ENCODE measurements at regions not wholly inside any gene's neighbourhood (a gene's known extent, or its start where the extent isn't known, plus 50 kb on each side); places are given as distances from the start of the nearest gene placed in this dataset.

DNA sequence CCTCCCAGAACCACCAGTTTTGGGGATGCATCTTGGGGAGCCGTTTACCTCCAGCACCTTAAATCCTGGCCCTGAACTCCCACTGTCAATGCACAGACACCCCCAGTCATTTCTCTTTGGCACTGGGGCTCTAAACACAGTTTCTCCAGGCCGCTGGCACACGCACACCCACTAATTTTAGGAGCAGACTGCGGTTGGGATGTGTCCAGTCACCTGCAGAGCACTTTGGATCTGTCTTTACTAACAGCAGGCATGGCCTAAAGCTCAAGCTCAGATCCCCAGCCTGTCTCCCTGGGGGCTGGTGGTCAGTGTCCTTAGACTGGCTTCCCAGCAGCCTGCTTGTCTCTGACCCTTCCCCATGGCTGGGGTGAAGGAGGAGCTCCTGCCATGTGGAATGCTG lies 49.9 kb downstream of the SYNE3 start:
- Mint-ChIP-seq H3K27ac (no peak overlapping the region), H3K4me3 (no peak overlapping the region), H3K9me3 (no peaks in the 10 kb centered on the region), H3K27me3 (ENCODE audit: insufficient read depth) (no peaks in the 10 kb centered on the region), H3K4me1 (ENCODE audit: low read depth) (peaks cover 57% of the 10 kb centered on the region), H3K36me3 (ENCODE audit: low read depth) (peaks cover 48% of the 10 kb centered on the region)
- DNase-seq (ENCODE audit: low spot score): no peak
- intact Hi-C loops (cut with micrococcal nuclease): no loop called here

DNA sequence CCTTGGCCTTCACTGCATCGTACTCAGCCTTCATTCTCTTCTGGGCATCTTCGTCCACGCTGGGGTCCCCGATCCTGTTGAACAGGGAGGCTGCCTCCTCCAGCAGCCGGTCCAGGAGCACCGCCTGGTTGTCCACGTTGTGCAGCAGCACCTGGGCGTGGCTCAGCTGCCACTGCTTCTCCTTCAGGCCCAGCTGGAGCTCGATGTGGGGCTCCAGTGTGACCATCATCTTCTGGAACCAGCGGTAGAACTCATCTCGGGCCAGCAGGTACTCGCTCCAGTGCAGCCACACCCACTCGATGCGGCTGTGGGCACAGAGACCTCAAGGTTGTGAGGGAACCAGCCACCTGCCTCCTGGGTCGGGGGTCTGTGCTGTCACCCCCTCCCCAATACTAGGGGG lies 50.5 kb downstream of the SYNE3 start:
- Mint-ChIP-seq H3K27ac (no peak overlapping the region), H3K4me1 (ENCODE audit: low read depth) (peaks cover 58% of the 10 kb centered on the region)

DNA sequence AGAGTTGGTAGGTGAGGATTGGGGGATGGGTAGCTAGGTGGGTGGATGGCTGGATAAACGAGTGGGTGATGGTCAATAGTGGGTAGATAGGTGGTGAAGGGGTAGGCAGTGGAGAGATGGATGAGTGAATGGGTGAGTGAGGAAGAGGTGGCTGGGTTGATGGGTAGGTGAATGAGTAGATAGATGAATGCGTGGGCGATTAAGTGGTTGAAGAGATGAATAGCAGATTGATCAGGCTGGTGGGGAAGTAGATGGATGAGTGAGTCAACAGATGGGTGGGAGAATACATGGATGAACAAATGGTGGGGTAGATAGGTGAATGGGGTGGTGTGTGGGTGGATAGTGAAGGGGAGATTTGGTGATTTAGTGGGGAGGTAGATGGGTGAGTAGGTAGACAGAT lies 51.1 kb downstream of the SYNE3 start:
- no peaks in the 10 kb centered on the region for H3K27me3 Mint-ChIP-seq (ENCODE audit: insufficient read depth)
- peaks cover 52% of the 10 kb centered on the region for H3K36me3 Mint-ChIP-seq (ENCODE audit: low read depth)

More for the DNA sequence above, 50.5 kb downstream of the SYNE3 start:
- Mint-ChIP-seq H3K4me3 (no peak overlapping the region), H3K9me3 (no peaks in the 10 kb centered on the region), H3K36me3 (ENCODE audit: low read depth) (peaks cover 48% of the 10 kb centered on the region), H3K27me3 (ENCODE audit: insufficient read depth) (no peaks in the 10 kb centered on the region)
- intact Hi-C loops (cut with micrococcal nuclease): no loop called here
- no peak for DNase-seq (ENCODE audit: low spot score)

DNA sequence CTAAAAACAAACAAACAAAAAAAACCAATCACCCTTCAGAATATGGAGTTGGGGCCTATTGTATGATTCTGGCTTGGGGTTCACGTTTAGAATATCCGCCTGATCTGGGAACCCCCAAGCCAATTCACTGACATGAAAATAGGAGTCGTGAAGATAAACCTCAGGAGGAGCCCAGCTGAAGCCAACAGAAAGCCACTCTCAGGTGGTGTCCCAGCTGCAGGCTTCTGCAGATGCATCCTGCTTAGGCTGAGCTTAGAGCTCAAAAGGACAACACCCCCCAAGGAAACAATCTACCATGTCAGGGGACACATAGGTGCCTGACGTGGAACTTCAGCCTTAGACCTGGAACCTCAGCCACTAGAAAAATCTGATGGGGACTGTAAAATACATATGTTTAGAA lies 51.9 kb downstream of the SYNE3 start:
- Mint-ChIP-seq H3K9me3 (no peaks in the 10 kb centered on the region), H3K27me3 (ENCODE audit: insufficient read depth) (no peaks in the 10 kb centered on the region), H3K27ac (peak overlapping the region; percentile 84), H3K4me1 (ENCODE audit: low read depth) (peaks cover 51% of the 10 kb centered on the region), H3K4me3 (no peak overlapping the region), H3K36me3 (ENCODE audit: low read depth) (peaks cover 49% of the 10 kb centered on the region)
- intact Hi-C loops (cut with micrococcal nuclease): no loop called here
- DNase-seq (ENCODE audit: low spot score): no peak

More for the DNA sequence above, 51.1 kb downstream of the SYNE3 start:
- Mint-ChIP-seq H3K9me3 (no peaks in the 10 kb centered on the region), H3K4me1 (ENCODE audit: low read depth) (peaks cover 58% of the 10 kb centered on the region), H3K27ac (peak overlapping the region; percentile 84), H3K4me3 (no peak overlapping the region)
- intact Hi-C loops (cut with micrococcal nuclease): no loop called here
- no peak for DNase-seq (ENCODE audit: low spot score)

DNA sequence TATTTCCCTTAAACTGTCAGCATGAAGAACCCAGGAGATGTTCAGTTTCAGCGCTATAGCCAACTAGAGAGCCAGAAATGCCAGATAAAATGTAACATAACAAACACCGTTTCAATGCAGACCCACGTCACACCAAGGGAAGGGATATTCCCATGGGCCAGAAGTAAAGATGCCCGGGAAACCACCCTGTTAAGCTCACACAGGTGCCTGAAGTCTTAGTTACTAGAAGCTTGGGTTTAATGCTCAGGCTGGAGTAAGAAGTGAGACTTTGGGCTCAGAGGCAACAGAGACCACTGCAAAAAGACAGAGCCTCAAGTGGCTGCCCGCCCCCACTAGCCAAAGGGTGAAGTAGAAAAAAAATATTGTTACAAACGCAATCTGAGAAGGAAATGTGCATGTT lies 52.3 kb downstream of the SYNE3 start:
- intact Hi-C loops (cut with micrococcal nuclease): no loop called here
- H3K9me3 Mint-ChIP-seq: no peaks in the 10 kb centered on the region
- no peaks in the 10 kb centered on the region for H3K27me3 Mint-ChIP-seq (ENCODE audit: insufficient read depth)
- peak overlapping the region; percentile 64 for H3K27ac Mint-ChIP-seq
- H3K4me3 Mint-ChIP-seq: no peak overlapping the region
- H3K4me1 Mint-ChIP-seq (ENCODE audit: low read depth): peaks cover 51% of the 10 kb centered on the region
- no peak for DNase-seq (ENCODE audit: low spot score)
- peaks cover 51% of the 10 kb centered on the region for H3K36me3 Mint-ChIP-seq (ENCODE audit: low read depth)

DNA sequence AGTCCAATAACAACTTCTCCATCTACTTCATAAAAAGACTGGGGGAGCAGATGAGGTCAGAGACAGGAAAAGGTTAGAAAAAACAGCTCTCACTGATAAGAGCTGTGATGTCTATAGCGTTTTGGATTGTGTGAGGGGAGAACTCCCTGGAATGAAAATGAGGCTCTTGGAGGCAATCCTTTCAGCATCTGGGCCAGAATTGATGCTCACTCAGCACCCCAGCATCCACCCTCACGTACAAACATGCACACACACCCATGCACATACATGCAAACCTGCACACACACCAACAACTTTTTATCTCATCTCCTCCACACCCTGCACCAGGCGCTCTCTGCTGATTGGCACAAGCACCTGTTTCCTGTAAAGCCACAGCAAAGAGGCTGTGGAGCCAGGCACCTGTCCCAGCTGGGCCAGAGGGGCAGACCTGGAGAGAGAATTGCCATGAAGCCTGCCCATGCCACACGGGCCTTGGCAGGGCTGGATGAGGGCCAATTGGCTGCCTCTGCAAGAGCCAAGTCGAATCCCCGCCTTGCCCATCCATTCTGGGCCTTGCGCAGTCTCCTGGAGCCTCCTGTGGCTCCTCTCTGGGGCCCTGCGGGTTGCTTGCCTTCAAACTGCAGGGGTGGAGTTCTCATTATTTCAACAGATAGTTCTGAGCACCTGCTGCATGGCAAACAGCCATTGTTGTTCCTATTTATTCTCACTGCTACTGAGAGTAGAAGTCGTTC lies 53.1 kb downstream of the SYNE3 start:
- H3K36me3 Mint-ChIP-seq (ENCODE audit: low read depth): peaks cover 47% of the 10 kb centered on the region
- peak overlapping the region; percentile 64 for H3K27ac Mint-ChIP-seq

DNA sequence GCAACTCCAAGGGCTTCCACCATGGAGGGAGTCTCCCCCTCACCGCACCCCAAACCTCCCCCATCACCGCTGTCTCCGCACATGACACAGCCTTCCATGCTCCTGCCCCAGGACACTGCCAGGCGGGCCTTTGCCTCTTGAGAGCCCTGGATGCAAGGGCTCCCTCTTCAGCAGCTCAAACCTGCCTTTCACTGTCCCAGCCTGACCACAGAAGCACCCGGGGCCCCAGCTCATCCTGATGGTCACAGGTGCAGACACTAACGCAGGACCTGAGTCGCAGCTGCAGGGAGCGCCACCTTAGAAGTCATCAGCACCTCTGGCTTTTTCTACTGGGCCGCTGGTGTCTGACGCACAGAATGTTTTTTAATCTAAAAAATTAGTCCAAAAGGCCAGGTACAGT lies 54.0 kb downstream of the SYNE3 start:
- Mint-ChIP-seq H3K4me1 (ENCODE audit: low read depth) (peaks cover 43% of the 10 kb centered on the region), H3K27ac (no peak overlapping the region), H3K4me3 (no peak overlapping the region), H3K36me3 (ENCODE audit: low read depth) (peaks cover 44% of the 10 kb centered on the region), H3K27me3 (ENCODE audit: insufficient read depth) (no peaks in the 10 kb centered on the region), H3K9me3 (no peaks in the 10 kb centered on the region)
- intact Hi-C loops (cut with micrococcal nuclease): no loop called here
- DNase-seq (ENCODE audit: low spot score): no peak

More for the DNA sequence above, 53.1 kb downstream of the SYNE3 start:
- peaks cover 46% of the 10 kb centered on the region for H3K4me1 Mint-ChIP-seq (ENCODE audit: low read depth)
- no peaks in the 10 kb centered on the region for H3K27me3 Mint-ChIP-seq (ENCODE audit: insufficient read depth)
- peak; percentile 3 for DNase-seq (ENCODE audit: low spot score)
- H3K4me3 Mint-ChIP-seq: peak overlapping the region; percentile 10
- intact Hi-C loops (cut with micrococcal nuclease): no loop called here
- H3K9me3 Mint-ChIP-seq: no peaks in the 10 kb centered on the region

DNA sequence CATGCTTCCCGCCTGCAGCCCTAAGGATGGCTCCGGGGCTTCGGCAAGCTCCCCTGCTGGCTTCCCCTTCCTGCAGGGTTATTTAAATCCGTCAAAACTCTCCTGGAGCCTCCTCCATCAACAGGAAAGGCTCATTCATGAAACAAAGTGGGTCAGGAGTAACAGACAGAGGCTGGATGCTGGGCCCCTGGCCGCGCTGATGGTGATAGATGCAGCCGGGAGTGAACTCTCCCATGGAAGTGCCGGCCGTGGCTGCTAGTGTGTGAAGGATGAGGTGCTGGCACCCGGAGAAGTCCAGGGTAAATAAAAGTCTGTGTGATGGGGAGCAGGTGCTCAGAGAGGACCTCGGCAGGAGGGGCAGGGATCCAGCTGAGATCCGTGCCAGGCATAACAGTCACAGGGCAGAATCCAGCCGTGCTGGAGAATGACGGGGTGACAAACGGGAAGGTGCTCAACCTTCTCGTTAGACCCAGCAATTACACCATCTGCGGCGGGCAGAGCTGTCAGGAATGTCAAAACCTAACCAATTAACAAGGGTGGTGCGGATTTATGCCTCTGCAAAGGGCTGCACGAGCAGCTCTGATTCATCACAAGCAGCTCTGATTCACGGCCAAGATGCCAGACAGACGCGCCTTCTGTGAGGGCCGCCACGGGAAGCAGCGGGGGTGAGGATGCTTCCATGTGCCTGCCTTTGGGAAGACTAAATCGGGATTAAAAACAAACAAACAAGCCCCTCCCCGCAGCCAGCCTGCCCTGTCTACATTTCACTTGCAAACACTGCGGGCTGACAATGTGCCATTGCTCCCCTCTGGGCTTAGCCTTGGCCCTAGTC lies 55.6 kb downstream of the SYNE3 start:
- Mint-ChIP-seq H3K27me3 (ENCODE audit: insufficient read depth) (no peaks in the 10 kb centered on the region), H3K27ac (no peak overlapping the region), H3K4me1 (ENCODE audit: low read depth) (peaks cover 43% of the 10 kb centered on the region), H3K9me3 (no peaks in the 10 kb centered on the region), H3K4me3 (no peak overlapping the region), H3K36me3 (ENCODE audit: low read depth) (peaks cover 41% of the 10 kb centered on the region)
- no peak for DNase-seq (ENCODE audit: low spot score)
- intact Hi-C loops (cut with micrococcal nuclease): no loop called here

DNA sequence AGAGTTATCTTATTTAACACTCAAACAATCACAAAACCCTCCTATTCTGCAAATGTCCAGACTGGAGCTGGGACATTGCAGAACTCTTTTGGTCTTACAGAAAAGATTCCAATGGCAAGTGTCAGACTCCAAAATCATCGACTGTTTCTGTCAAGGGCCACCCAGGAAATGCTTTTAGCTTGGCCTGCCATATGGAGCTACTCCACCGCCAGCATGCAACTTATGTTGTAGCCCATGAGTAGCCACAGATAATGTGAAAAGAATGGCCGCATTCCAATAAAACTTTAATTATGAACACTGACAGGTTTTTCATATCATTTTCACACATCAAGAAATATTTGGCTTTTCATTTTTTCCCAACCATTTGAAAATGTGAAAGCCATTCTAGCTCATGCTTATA lies 57.5 kb downstream of the SYNE3 start:
- no peaks in the 10 kb centered on the region for H3K9me3 Mint-ChIP-seq
- intact Hi-C loops (cut with micrococcal nuclease): no loop called here
- no peak overlapping the region for H3K27ac Mint-ChIP-seq
- no peak overlapping the region for H3K4me3 Mint-ChIP-seq
- peaks cover 32% of the 10 kb centered on the region for H3K36me3 Mint-ChIP-seq (ENCODE audit: low read depth)
- peaks cover 24% of the 10 kb centered on the region for H3K4me1 Mint-ChIP-seq (ENCODE audit: low read depth)
- no peak for DNase-seq (ENCODE audit: low spot score)
- no peaks in the 10 kb centered on the region for H3K27me3 Mint-ChIP-seq (ENCODE audit: insufficient read depth)

DNA sequence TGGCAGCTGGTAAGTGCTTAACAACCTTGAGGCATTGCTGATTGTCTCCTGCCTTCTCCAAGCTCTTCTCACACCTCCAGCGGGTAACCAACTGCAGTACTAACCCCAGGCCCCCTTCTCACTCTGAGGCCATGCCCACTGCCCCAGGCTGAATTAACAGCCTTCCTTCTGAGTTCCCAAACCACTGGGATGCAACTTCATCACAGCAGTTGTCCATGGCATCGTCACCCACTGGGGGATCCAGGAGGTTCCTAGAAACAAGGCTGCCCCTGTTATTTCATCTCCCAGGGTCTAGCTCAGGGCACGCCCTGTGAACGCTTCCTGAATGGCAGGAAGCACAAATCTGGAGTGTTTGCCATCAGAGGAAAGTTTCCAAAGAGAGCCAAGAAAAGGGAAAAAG lies 58.0 kb downstream of the SYNE3 start:
- DNase-seq (ENCODE audit: low spot score): no peak
- H3K4me1 Mint-ChIP-seq (ENCODE audit: low read depth): peaks cover 19% of the 10 kb centered on the region
- no peak overlapping the region for H3K27ac Mint-ChIP-seq
- peaks cover 29% of the 10 kb centered on the region for H3K36me3 Mint-ChIP-seq (ENCODE audit: low read depth)
- H3K4me3 Mint-ChIP-seq: no peak overlapping the region
- no peaks in the 10 kb centered on the region for H3K27me3 Mint-ChIP-seq (ENCODE audit: insufficient read depth)
- intact Hi-C loops (cut with micrococcal nuclease): no loop called here
- H3K9me3 Mint-ChIP-seq: no peaks in the 10 kb centered on the region

DNA sequence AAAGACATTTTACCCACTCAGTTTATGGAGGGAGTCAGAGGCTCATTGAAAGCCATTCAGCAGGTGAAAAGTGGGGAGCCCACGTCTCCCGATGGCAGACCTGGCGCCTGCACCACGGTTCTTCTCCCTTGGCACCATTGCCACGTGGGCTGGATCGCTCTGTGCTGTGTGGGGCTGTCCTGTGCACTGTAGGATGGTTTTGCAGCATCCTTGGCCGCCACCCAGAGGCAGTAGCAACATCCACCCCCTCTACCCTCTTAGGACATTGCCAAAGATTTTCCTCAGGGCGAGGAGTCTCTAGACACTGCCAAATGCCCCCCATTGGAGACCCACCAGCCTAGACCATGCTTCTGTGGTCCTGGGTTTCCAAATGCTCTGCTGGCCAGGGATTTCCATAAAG lies 60.2 kb downstream of the SYNE3 start:
- no peak overlapping the region for H3K27ac Mint-ChIP-seq
- H3K4me3 Mint-ChIP-seq: no peak overlapping the region
- DNase-seq (ENCODE audit: low spot score): no peak
- intact Hi-C loops (cut with micrococcal nuclease): no loop called here
- H3K36me3 Mint-ChIP-seq (ENCODE audit: low read depth): peaks cover 28% of the 10 kb centered on the region
- H3K27me3 Mint-ChIP-seq (ENCODE audit: insufficient read depth): no peaks in the 10 kb centered on the region
- H3K9me3 Mint-ChIP-seq: no peaks in the 10 kb centered on the region
- no peaks in the 10 kb centered on the region for H3K4me1 Mint-ChIP-seq (ENCODE audit: low read depth)

DNA sequence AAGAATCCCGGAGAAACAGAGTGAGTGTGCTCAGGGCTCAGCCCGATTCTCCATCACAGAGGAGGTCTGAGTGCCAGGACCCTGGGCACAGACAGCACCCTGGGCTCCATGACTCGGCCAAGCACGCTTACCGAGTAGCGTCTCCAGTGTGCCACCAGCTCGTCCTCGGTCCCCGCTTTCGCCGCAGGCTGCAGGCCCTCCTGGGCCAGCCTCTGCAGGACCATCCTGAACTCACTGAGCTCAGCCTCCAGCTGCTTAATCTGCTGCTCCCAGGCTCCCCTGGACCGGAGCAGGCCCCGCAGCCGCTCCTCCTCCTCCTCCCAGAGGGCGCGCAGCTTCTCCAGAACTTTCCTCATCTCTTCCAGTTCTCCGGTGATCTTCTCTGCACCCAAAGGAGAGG lies 61.2 kb downstream of the SYNE3 start:
- DNase-seq (ENCODE audit: low spot score): no peak
- Mint-ChIP-seq H3K4me1 (ENCODE audit: low read depth) (no peaks in the 10 kb centered on the region), H3K27ac (no peak overlapping the region), H3K36me3 (ENCODE audit: low read depth) (peaks cover 23% of the 10 kb centered on the region), H3K9me3 (no peaks in the 10 kb centered on the region), H3K27me3 (ENCODE audit: insufficient read depth) (no peaks in the 10 kb centered on the region), H3K4me3 (no peak overlapping the region)
- intact Hi-C loops (cut with micrococcal nuclease): no loop called here

DNA sequence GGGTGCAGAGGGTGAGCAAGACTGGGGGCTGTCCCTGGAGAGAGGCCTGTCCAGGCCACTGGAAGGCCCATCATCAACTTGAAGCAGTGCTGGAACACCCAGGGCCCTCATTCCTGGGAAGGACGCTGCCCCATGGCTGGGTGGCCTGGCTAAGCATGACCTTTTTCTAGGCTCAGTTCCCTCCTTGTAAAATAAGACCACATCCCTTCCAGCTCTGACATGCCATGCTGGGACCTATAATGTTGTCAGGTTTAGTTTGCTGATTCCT lies 62.8 kb downstream of the SYNE3 start:
- Mint-ChIP-seq H3K27me3 (ENCODE audit: insufficient read depth) (no peaks in the 10 kb centered on the region), H3K4me3 (no peak overlapping the region), H3K36me3 (ENCODE audit: low read depth) (peaks cover 29% of the 10 kb centered on the region), H3K4me1 (ENCODE audit: low read depth) (no peaks in the 10 kb centered on the region), H3K27ac (no peak overlapping the region), H3K9me3 (no peaks in the 10 kb centered on the region)
- no peak for DNase-seq (ENCODE audit: low spot score)
- intact Hi-C loops (cut with micrococcal nuclease): no loop called here

Data from activated T-helper 1 cell treated with anti-CD3 and anti-CD28 coated beads, Interleukin-12 subunit alpha, Interleukin-12 subunit beta, Interleukin-2, Interleukin-4 antibody, amounts not matched to agents 30 ng/mL and 10 ng/mL and 1 ng/mL, durations not matched to agents 14 hours and 24 hours and 36 hours (primary cell).